Psoas muscle (tissue), 7 donors: ENCODE measurements at regions not wholly inside any gene's neighbourhood (a gene's known extent, or its start where the extent isn't known, plus 50 kb on each side); places are given as distances from the start of the nearest gene placed in this dataset.

ENCODE experiments used
- ATAC-seq, 4 donors: fragments of 200-7000 bp; cut with Tn5 transposase; one replicate each; pipeline ENCODE4 v1.9.1; 2020; ENCODE audit warnings: moderate library complexity in 3 of 4, mild to moderate bottlenecking in 2 of 4
- DNase-seq, 2 donors: peaks; one replicate each; pipeline ENCODE4 v3.0.0-alpha.2; 2020
- H3K27ac ChIP-seq: fragments of 200-600 bp; one replicate; pipeline ENCODE4 v1.8.0; 2022
- H3K27me3 ChIP-seq, 3 donors: fragments of 200-600 bp in 1 of 3; one replicate each; pipeline versions ENCODE4 v1.6.1 to v1.8.0; 2013 to 2022; ENCODE audit warnings: low read length in 2 of 3, mild to moderate bottlenecking in 2 of 3, moderate library complexity in 1 of 3; ENCODE audit not compliant: insufficient read depth in 3 of 3
- H3K36me3 ChIP-seq, 2 donors: fragments of 200-600 bp in 1 of 2; one replicate each; pipeline versions ENCODE4 v1.6.1 to v1.8.0; 2013 to 2022; ENCODE audit warnings: low read depth in 1 of 2, mild to moderate bottlenecking in 1 of 2, moderate library complexity in 1 of 2; ENCODE audit not compliant: insufficient read depth in 1 of 2
- H3K4me1 ChIP-seq: fragments of 200-600 bp; one replicate; pipeline ENCODE4 v1.8.0; 2022
- H3K4me3 ChIP-seq: fragments of 200-600 bp; one replicate; pipeline ENCODE4 v1.8.0; 2022; ENCODE audit warnings: mild to moderate bottlenecking
- H3K9me3 ChIP-seq: fragments of 200-600 bp; one replicate; pipeline ENCODE4 v1.8.0; 2022
- CTCF ChIP-seq: fragments of 200-600 bp; IDR thresholded peaks from one replicate; pipeline ENCODE4 v1.8.0; 2022; ENCODE audit warnings: antibody characterized with exemption
- WGBS, 3 donors: extraction: QIAGEN DNeasy Blood & Tissue Kit; methylation state at CpG; one replicate each; pipeline versions ENCODE4 v1.1.6 to v1.1.7; 2013; 5-methylcytosine and 5-hydroxymethylcytosine counted together
- intact Hi-C, 2 donors: fragments of 100-400 bp; cut with DNase I; formaldehyde crosslinking; loops; one replicate each; pipeline versions ENCODE4 v1.11.0 to v1.14.2; 2022
- donor health status: healthy with polysubstance abuse.
- donor health status: DM: no; HTN: no; CAD: no; lungs with moderate emphysema.
- donor health status: Bipolar disorder and iron deficiency.
- donor health status: healthy.
- donor health status: DM: yes; HTN: yes; CAD: no.
- donor health status: DM: no; HTN: no; CAD: no.
- donor health status: DM: yes; HTN: yes; CAD: no.

- 76 to 87% (median 79%) methylated on average over 3 of the region's 3 CpGs for WGBS, 3 donors
- H3K27ac ChIP-seq, result no peak overlapping the region
- intact Hi-C loops, result no loop called here
- ATAC-seq (no peak), DNase-seq (no peak)
- H3K9me3 ChIP-seq, result no peaks in the 10 kb centered on the region
- no peaks in the 10 kb centered on the region for H3K36me3 ChIP-seq
- H3K4me3 ChIP-seq, result no peak overlapping the region
- no peak for TF ChIP-seq CTCF
- H3K27me3 ChIP-seq, result no peaks in the 10 kb centered on the region
- no peaks in the 10 kb centered on the region for H3K4me1 ChIP-seq
These were observed 487.4 kb downstream of the CETN3 start for GRCh38 chr5:89922161-89922560.

- DNase-seq (no peak), ATAC-seq (no peak)
- H3K36me3 ChIP-seq, result no peaks in the 10 kb centered on the region
- no peaks in the 10 kb centered on the region for H3K27me3 ChIP-seq
- TF ChIP-seq CTCF, result no peak
- 89 to 99% (median 96%) methylated on average over 1 of the region's 1 CpG for WGBS, 3 donors
- intact Hi-C loops, result no loop called here
- peaks cover 5% of the 10 kb centered on the region for H3K9me3 ChIP-seq
- no peaks in the 10 kb centered on the region for H3K4me1 ChIP-seq
- H3K27ac ChIP-seq, result no peak overlapping the region
- H3K4me3 ChIP-seq, result no peak overlapping the region
These were observed 492.4 kb downstream of the CETN3 start for GRCh38 chr5:89917112-89917511.

GRCh38 chr5:89916131-89916530 lies 493.4 kb downstream of the CETN3 start:
- ATAC-seq (no peak), DNase-seq (no peak)
- Histone ChIP-seq H3K9me3 (peaks cover 5% of the 10 kb centered on the region), H3K4me1 (no peaks in the 10 kb centered on the region), H3K27me3 (no peaks in the 10 kb centered on the region), H3K27ac (no peak overlapping the region), H3K4me3 (no peak overlapping the region), H3K36me3 (no peaks in the 10 kb centered on the region)
- intact Hi-C loops, result no loop called here
- no peak for TF ChIP-seq CTCF
- 94 to 100% (median 100%) methylated on average over 1 of the region's 1 CpG for WGBS, 3 donors

GRCh38 chr5:89908876-89909275 lies 500.7 kb downstream of the CETN3 start:
- H3K36me3 ChIP-seq, result no peaks in the 10 kb centered on the region
- no peak for TF ChIP-seq CTCF

GRCh38 chr5:89904442-89904841 lies 505.1 kb downstream of the CETN3 start:
- no peak for TF ChIP-seq CTCF
- ATAC-seq, result no peak

More at GRCh38 chr5:89908876-89909275, 500.7 kb downstream of the CETN3 start:
- intact Hi-C loops, result no loop called here
- ATAC-seq (no peak), DNase-seq (no peak)
- no peaks in the 10 kb centered on the region for H3K27me3 ChIP-seq
- H3K9me3 ChIP-seq, result no peaks in the 10 kb centered on the region
- no peak overlapping the region for H3K4me3 ChIP-seq
- H3K27ac ChIP-seq, result no peak overlapping the region
- no peaks in the 10 kb centered on the region for H3K4me1 ChIP-seq

More at GRCh38 chr5:89904442-89904841, 505.1 kb downstream of the CETN3 start:
- intact Hi-C loops, result no loop called here
- WGBS, 3 donors, result 69 to 95% (median 91%) methylated on average over 2 of the region's 2 CpGs
- Histone ChIP-seq H3K9me3 (no peaks in the 10 kb centered on the region), H3K4me3 (no peak overlapping the region), H3K36me3 (no peaks in the 10 kb centered on the region), H3K27ac (no peak overlapping the region), H3K4me1 (no peaks in the 10 kb centered on the region), H3K27me3 (no peaks in the 10 kb centered on the region)
- DNase-seq, result no peak
